K562 (cell line): ENCODE measurements at regions not wholly inside any gene's neighbourhood (a gene's known extent, or its start where the extent isn't known, plus 50 kb on each side); places are given as distances from the start of the nearest gene placed in this dataset.

Source experiments
- ATAC-seq: fragments of 200-7000 bp; cut with Tn5 transposase; 3 replicates; pipeline ENCODE4 v1.9.1; 2020; ENCODE audit warnings: moderate library complexity
- BruUV-seq: library from RNA; stranded (reverse); fragments of 400-500 nt; replicated peaks from 2 replicates; lab custom pipeline; 2021; lab: Mats Ljungman, UMichigan
- CTCF ChIA-PET: fragments of 300-600 bp; formaldehyde crosslinking; extraction: SDS; loops from one replicate; lab custom pipeline; 2021; ENCODE audit warnings: low intra/inter-chr PET ratio; lab: Yijun Ruan, JAX
- POLR2A ChIA-PET: fragments of 300-600, 350-650 bp; sonication (Branson Sonifier 250); formaldehyde crosslinking; extraction: SDS; loops from one replicate; lab custom pipeline; 2021; ENCODE audit warnings: antibody characterized with exemption, inconsistent platforms; lab: Yijun Ruan, JAX
- DNase-seq, 4 experiments: peaks; one replicate each; pipeline versions ENCODE4 v3.0.0 to v3.0.0-alpha.2; 2011 to 2018; ENCODE audit warnings: low spot score in 3 of 4, mixed read lengths in 3 of 4; ENCODE audit errors: extremely low read depth in 1 of 4
- FAIRE-seq: peaks from 2 replicates; lab custom pipeline; 2011; peaks lifted over from hg19 to GRCh38; lab: Jason Lieb, UNC
- H2AFZ ChIP-seq: 2 replicates; pipeline ENCODE4 v1.6.0; 2011; ENCODE audit warnings: low read depth, low read length, control low read depth, inconsistent platforms
- H3K27ac ChIP-seq: fragments of 200-600 bp; 3 replicates; pipeline ENCODE4 v1.8.0; 2011; ENCODE audit warnings: low read depth, mild to moderate bottlenecking, control low read depth, inconsistent platforms, low read length, moderate library complexity, mixed read lengths; ENCODE audit errors: extremely low read depth
- H3K27me3 ChIP-seq, 2 experiments: fragments of 300-600 bp in 1 of 2; 2 replicates in 1 of 2; 3 replicates in 1 of 2; pipeline versions ENCODE4 v1.6.0 to v1.8.0; 2011; ENCODE audit warnings: inconsistent platforms in 2 of 2, low read length in 2 of 2, mild to moderate bottlenecking in 1 of 2, mixed read lengths in 1 of 2, moderate library complexity in 1 of 2; ENCODE audit not compliant: control insufficient read depth in 2 of 2, insufficient read depth in 2 of 2
- H3K36me3 ChIP-seq: fragments of 300-600 bp; 3 replicates; pipeline ENCODE4 v1.8.0; 2011; ENCODE audit warnings: mild to moderate bottlenecking, low read length, inconsistent platforms; ENCODE audit not compliant: control insufficient read depth, insufficient read depth
- H3K4me1 ChIP-seq, 2 experiments: fragments of 200-600 bp in 1 of 2; replicated peaks in 1 of 2; 2 replicates in 1 of 2; 3 replicates in 1 of 2; pipeline versions ENCODE4 v1.5.1 to v1.8.0; 2011; ENCODE audit warnings: inconsistent platforms in 2 of 2, low read length in 2 of 2, mild to moderate bottlenecking in 1 of 2, mixed read lengths in 1 of 2, moderate library complexity in 1 of 2; ENCODE audit not compliant: control insufficient read depth in 2 of 2, insufficient read depth in 2 of 2
- H3K4me2 ChIP-seq: 2 replicates; pipeline ENCODE4 v1.6.1; 2011; ENCODE audit warnings: low read length, control low read depth, inconsistent platforms, mixed read lengths; ENCODE audit not compliant: insufficient read depth
- H3K4me3 ChIP-seq: fragments of 200-600 bp; sonication (generic), shearing (Covaris generic); 2 replicates; pipeline ENCODE4 v1.5.1; 2016; ENCODE audit warnings: control low read depth, inconsistent platforms
- H3K79me2 ChIP-seq: fragments of 200-600 bp; 3 replicates; pipeline ENCODE4 v1.8.0; 2011; ENCODE audit warnings: low read length, inconsistent platforms; ENCODE audit not compliant: control insufficient read depth, insufficient read depth
- H3K9ac ChIP-seq, 2 experiments: 2 replicates each; pipeline versions ENCODE4 v1.6.0 to v1.6.1; 2011; ENCODE audit warnings: low read depth in 2 of 2, low read length in 2 of 2, control low read depth in 1 of 2, inconsistent platforms in 1 of 2, mild to moderate bottlenecking in 1 of 2, mixed read lengths in 1 of 2; ENCODE audit not compliant: insufficient read depth in 1 of 2
- H3K9me1 ChIP-seq: one replicate; pipeline ENCODE4 v1.6.0; 2011; ENCODE audit warnings: inconsistent platforms, mild to moderate bottlenecking, low read length, moderate library complexity; ENCODE audit not compliant: control insufficient read depth, insufficient read depth
- H3K9me3 ChIP-seq: replicated peaks from 2 replicates; pipeline ENCODE4 v1.5.1; 2011; ENCODE audit warnings: low read depth, low read length, inconsistent platforms; ENCODE audit not compliant: control insufficient read depth, insufficient read depth
- H4K20me1 ChIP-seq: replicated peaks from 2 replicates; pipeline ENCODE4 v1.6.1; 2011; ENCODE audit warnings: low read length, inconsistent platforms, mixed read lengths; ENCODE audit not compliant: control insufficient read depth, insufficient read depth
- GTF2A2 ChIP-seq: IDR thresholded peaks from 2 replicates; pipeline ENCODE4 v1.6.1; 2016; ENCODE audit warnings: mild to moderate bottlenecking, missing genetic modification characterization, missing compliant biosample characterization
- PYGO2 ChIP-seq: fragments of 450-650 bp; IDR thresholded peaks from 2 replicates; pipeline ENCODE4 v1.6.1; 2016; ENCODE audit warnings: mild to moderate bottlenecking, missing genetic modification characterization, moderate library complexity, missing compliant biosample characterization
- XRCC3 ChIP-seq: fragments of 450-650 bp; IDR thresholded peaks from 2 replicates; pipeline ENCODE4 v1.6.1; 2017; ENCODE audit warnings: mild to moderate bottlenecking, moderate library complexity
- WGBS: fragments of 100-300 bp; shearing (Covaris generic); methylation state at CpG from one replicate; pipeline ENCODE4 v1.1.6; 2016; ENCODE audit warnings: low coverage, mixed read lengths; ENCODE audit not compliant: insufficient coverage; ENCODE audit errors: missing lambda C conversion rate; 5-methylcytosine and 5-hydroxymethylcytosine counted together
- in situ Hi-C: fragments of 300-500 bp; cut with MboI; formaldehyde crosslinking; loops from 4 replicates; pipeline ENCODE4 v1.15.0; 2018; ENCODE audit warnings: inconsistent platforms, mixed read lengths
- intact Hi-C: fragments of 100-400 bp; cut with micrococcal nuclease; formaldehyde crosslinking; loops from 2 replicates; pipeline ENCODE4 v1.14.2; 2022
- TF ChIP-seq, protein P1 (sequence below), 2 experiments: IDR thresholded peaks in 1 of 2; conservative IDR thresholded peaks in 1 of 2; 2 replicates each; pipeline ENCODE4 v1.6.1; 2016; ENCODE audit warnings: low read depth in 2 of 2, mild to moderate bottlenecking in 1 of 2, missing compliant biosample characterization in 1 of 2, missing genetic modification characterization in 1 of 2, moderate library complexity in 1 of 2
- TF ChIP-seq, protein P2 (sequence below): sonication (generic); formaldehyde crosslinking; IDR thresholded peaks from 2 replicates; pipeline ENCODE4 v1.8.0; 2023; ENCODE audit warnings: mild to moderate bottlenecking, missing genetic modification reagents

DNA sequence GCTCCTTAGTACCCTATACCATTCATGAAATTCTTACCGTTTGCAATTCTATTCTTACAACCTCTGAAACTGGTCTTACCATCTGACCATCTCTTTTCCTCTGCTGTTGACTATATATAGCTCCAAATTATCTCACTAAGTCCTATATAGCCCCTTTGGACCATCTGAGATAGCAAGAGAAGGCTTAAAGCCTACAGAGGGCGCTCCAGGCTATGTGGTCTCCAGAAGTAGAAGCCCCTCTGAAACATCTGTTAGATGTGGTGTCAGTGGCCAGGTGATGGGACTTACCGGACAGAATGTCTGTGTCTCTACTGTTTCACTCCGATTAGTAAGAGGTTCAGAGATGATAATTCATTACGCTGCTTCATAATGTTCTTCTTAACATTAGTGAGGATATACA is 140.7 kb upstream of the BMP2 start:
- H2AFZ ChIP-seq, result no peak overlapping the region
- POLR2A ChIA-PET, result no interaction called here
- no TSS peak for BruUV-seq
- no peak overlapping the region for H3K4me2 ChIP-seq
- no peak overlapping the region for H3K9ac ChIP-seq
- no peaks in the 10 kb centered on the region for H4K20me1 ChIP-seq
- no peak for FAIRE-seq
- intact Hi-C loops (no loop called here), in situ Hi-C loops (no loop called here)
- no peaks in the 10 kb centered on the region for H3K9me3 ChIP-seq
- H3K9me1 ChIP-seq, result no peaks in the 10 kb centered on the region
- no peaks in the 10 kb centered on the region for H3K4me1 ChIP-seq
- no peak overlapping the region for H3K4me3 ChIP-seq
- CTCF ChIA-PET, result no interaction called here
- ATAC-seq, result no peak
- WGBS, result 3% methylated on average over 5 of the region's 5 CpGs
- no peaks in the 10 kb centered on the region for H3K27me3 ChIP-seq
- H3K79me2 ChIP-seq, result no peaks in the 10 kb centered on the region
- no peak for TF ChIP-seq PYGO2
- TF ChIP-seq XRCC3, result no peak
- TF ChIP-seq, protein P1, sequence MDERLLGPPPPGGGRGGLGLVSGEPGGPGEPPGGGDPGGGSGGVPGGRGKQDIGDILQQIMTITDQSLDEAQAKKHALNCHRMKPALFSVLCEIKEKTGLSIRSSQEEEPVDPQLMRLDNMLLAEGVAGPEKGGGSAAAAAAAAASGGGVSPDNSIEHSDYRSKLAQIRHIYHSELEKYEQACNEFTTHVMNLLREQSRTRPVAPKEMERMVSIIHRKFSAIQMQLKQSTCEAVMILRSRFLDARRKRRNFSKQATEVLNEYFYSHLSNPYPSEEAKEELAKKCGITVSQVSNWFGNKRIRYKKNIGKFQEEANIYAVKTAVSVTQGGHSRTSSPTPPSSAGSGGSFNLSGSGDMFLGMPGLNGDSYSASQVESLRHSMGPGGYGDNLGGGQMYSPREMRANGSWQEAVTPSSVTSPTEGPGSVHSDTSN (CRISPR knock-in tag; IDR thresholded peaks at IDR 0.05; ENCODE audit: low read depth), result no peak
- TF ChIP-seq, protein P1 (tag; conservative IDR thresholded peaks at IDR 0.05; ENCODE audit: low read depth), result no peak
- DNase-seq, result no peak
- H3K27ac ChIP-seq, result no peak overlapping the region
- no peaks in the 10 kb centered on the region for H3K36me3 ChIP-seq

DNA sequence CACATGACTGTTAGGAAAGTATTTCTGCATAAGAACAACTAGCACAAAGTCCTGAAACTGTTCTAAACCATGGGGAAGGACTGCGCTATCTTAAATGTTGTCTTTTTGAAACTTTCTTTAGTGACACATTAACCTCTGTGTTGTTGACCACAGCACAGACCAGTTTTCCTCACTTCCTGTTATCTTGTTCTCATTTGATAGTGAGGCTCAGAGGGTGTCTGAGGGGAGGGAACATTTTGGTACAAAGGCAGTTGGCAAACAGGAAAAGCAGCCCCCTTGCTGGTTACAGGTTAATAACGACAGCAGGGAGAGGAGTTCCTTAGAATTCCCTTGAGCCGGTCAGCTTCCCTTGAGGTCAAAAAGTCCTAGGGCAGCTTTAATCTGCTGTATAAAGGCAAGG is 143.5 kb upstream of the BMP2 start:
- 0% methylated on average over 3 of the region's 3 CpGs for WGBS
- Histone ChIP-seq H3K9me3 (no peaks in the 10 kb centered on the region), H3K27ac (no peak overlapping the region), H3K9me1 (no peaks in the 10 kb centered on the region), H3K4me1 (no peaks in the 10 kb centered on the region), H3K4me2 (no peak overlapping the region), H3K27me3 (no peaks in the 10 kb centered on the region), H2AFZ (no peak overlapping the region), H3K4me3 (no peak overlapping the region), H3K36me3 (no peaks in the 10 kb centered on the region), H3K9ac (no peak overlapping the region), H3K79me2 (no peaks in the 10 kb centered on the region), H4K20me1 (no peaks in the 10 kb centered on the region)
- BruUV-seq, result no TSS peak
- FAIRE-seq (no peak), DNase-seq (no peak), ATAC-seq (no peak)
- CTCF ChIA-PET, result no interaction called here
- POLR2A ChIA-PET, result no interaction called here
- intact Hi-C loops (no loop called here), in situ Hi-C loops (no loop called here)
- TF ChIP-seq, protein P2, sequence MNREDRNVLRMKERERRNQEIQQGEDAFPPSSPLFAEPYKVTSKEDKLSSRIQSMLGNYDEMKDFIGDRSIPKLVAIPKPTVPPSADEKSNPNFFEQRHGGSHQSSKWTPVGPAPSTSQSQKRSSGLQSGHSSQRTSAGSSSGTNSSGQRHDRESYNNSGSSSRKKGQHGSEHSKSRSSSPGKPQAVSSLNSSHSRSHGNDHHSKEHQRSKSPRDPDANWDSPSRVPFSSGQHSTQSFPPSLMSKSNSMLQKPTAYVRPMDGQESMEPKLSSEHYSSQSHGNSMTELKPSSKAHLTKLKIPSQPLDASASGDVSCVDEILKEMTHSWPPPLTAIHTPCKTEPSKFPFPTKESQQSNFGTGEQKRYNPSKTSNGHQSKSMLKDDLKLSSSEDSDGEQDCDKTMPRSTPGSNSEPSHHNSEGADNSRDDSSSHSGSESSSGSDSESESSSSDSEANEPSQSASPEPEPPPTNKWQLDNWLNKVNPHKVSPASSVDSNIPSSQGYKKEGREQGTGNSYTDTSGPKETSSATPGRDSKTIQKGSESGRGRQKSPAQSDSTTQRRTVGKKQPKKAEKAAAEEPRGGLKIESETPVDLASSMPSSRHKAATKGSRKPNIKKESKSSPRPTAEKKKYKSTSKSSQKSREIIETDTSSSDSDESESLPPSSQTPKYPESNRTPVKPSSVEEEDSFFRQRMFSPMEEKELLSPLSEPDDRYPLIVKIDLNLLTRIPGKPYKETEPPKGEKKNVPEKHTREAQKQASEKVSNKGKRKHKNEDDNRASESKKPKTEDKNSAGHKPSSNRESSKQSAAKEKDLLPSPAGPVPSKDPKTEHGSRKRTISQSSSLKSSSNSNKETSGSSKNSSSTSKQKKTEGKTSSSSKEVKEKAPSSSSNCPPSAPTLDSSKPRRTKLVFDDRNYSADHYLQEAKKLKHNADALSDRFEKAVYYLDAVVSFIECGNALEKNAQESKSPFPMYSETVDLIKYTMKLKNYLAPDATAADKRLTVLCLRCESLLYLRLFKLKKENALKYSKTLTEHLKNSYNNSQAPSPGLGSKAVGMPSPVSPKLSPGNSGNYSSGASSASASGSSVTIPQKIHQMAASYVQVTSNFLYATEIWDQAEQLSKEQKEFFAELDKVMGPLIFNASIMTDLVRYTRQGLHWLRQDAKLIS (CRISPR knock-in tag), result no peak
- no peak for TF ChIP-seq GTF2A2 (tag)
